22Rv1 (cell line): ENCODE measurements at regions not wholly inside any gene's neighbourhood (a gene's known extent, or its start where the extent isn't known, plus 50 kb on each side); places are given as distances from the start of the nearest gene placed in this dataset.

Experiments
- CTCF ChIP-seq: fragments of 450-650 bp; IDR thresholded peaks from 2 replicates; pipeline ENCODE4 v1.5.1; 2017; ENCODE audit warnings: mild to moderate bottlenecking
- ZFX ChIP-seq: fragments of 450-650 bp; IDR thresholded peaks from 2 replicates; pipeline ENCODE4 v1.6.1; 2017; ENCODE audit warnings: antibody characterized with exemption, borderline replicate concordance

GRCh38 chr21:16022116-16022515 is 292.3 kb downstream of the USP25 start:
- no peak for TF ChIP-seq CTCF
- no peak for TF ChIP-seq ZFX
